GM23338 (cell line): ENCODE measurements at regions not wholly inside any gene's neighbourhood (a gene's known extent, or its start where the extent isn't known, plus 50 kb on each side); places are given as distances from the start of the nearest gene placed in this dataset.

Experiments used
- ATAC-seq: fragments of 200-7000 bp; cut with Tn5 transposase; 3 replicates; pipeline ENCODE4 v1.9.1; 2020
- DNase-seq: peaks from one replicate; pipeline ENCODE4 v3.0.0-alpha.2; 2015; ENCODE audit warnings: low spot score
- H2AFZ ChIP-seq: fragments of 200-600 bp; sonication (generic); 2 replicates; pipeline ENCODE4 v1.8.0; 2016; ENCODE audit warnings: antibody characterized with exemption, mild to moderate bottlenecking, moderate library complexity
- H3F3A ChIP-seq: fragments of 200-600 bp; sonication (generic); replicated peaks from 2 replicates; pipeline ENCODE4 v1.8.0; 2017; ENCODE audit warnings: antibody characterized with exemption, mixed run types, low read depth
- H3K27ac ChIP-seq: fragments of 200-600 bp; sonication (generic); 2 replicates; pipeline ENCODE4 v1.6.1; 2016; ENCODE audit warnings: low read depth
- H3K27me3 ChIP-seq: fragments of 200-600 bp; sonication (generic); 2 replicates; pipeline ENCODE4 v1.8.0; 2016; ENCODE audit warnings: mild to moderate bottlenecking, mixed run types, moderate library complexity; ENCODE audit not compliant: insufficient read depth
- H3K36me3 ChIP-seq: fragments of 200-600 bp; sonication (generic); 2 replicates; pipeline ENCODE4 v1.8.0; 2016; ENCODE audit warnings: mild to moderate bottlenecking; ENCODE audit not compliant: insufficient read depth
- H3K4me1 ChIP-seq: fragments of 200-600 bp; sonication (generic); 2 replicates; pipeline ENCODE4 v1.8.0; 2016; ENCODE audit warnings: mild to moderate bottlenecking, moderate library complexity; ENCODE audit not compliant: insufficient read depth
- H3K4me2 ChIP-seq: fragments of 200-600 bp; sonication (generic); 2 replicates; pipeline ENCODE4 v1.7.1; 2017; ENCODE audit warnings: mixed run types
- H3K4me3 ChIP-seq: fragments of 200-600 bp; sonication (generic); 2 replicates; pipeline ENCODE4 v1.6.1; 2016; ENCODE audit warnings: mixed run types
- H3K79me2 ChIP-seq: fragments of 200-600 bp; sonication (generic); replicated peaks from 2 replicates; pipeline ENCODE4 v1.8.0; 2017; ENCODE audit warnings: mild to moderate bottlenecking; ENCODE audit not compliant: insufficient read depth
- H3K9me2 ChIP-seq: fragments of 200-600 bp; sonication (generic); 2 replicates; pipeline ENCODE4 v1.8.0; 2017; ENCODE audit not compliant: insufficient read depth
- H4K20me1 ChIP-seq: fragments of 200-600 bp; sonication (generic); replicated peaks from 2 replicates; pipeline ENCODE4 v1.8.0; 2017; ENCODE audit warnings: mild to moderate bottlenecking; ENCODE audit not compliant: insufficient read depth
- H3K27ac Mint-ChIP-seq: 2 replicates; pipeline ENCODE4 v1.8.0; 2020; ENCODE audit warnings: inconsistent platforms, mild to moderate bottlenecking, moderate library complexity, mixed read lengths
- H3K27me3 Mint-ChIP-seq: 3 replicates; pipeline ENCODE4 v1.8.0; 2022; ENCODE audit warnings: low read depth, mild to moderate bottlenecking, moderate library complexity, mixed read lengths, inconsistent platforms; ENCODE audit not compliant: insufficient read depth, poor library complexity
- H3K36me3 Mint-ChIP-seq: 3 replicates; pipeline ENCODE4 v1.8.0; 2021; ENCODE audit warnings: low read depth, mild to moderate bottlenecking, inconsistent platforms, moderate library complexity, mixed read lengths
- H3K4me1 Mint-ChIP-seq: 3 replicates; pipeline ENCODE4 v1.8.0; 2020; ENCODE audit warnings: mild to moderate bottlenecking, inconsistent platforms, mixed read lengths
- H3K4me3 Mint-ChIP-seq: 3 replicates; pipeline ENCODE4 v1.8.0; 2021; ENCODE audit warnings: moderate library complexity, mild to moderate bottlenecking, inconsistent platforms, mixed read lengths
- H3K9me3 Mint-ChIP-seq: 3 replicates; pipeline ENCODE4 v1.8.0; 2020; ENCODE audit warnings: moderate library complexity, mild to moderate bottlenecking, inconsistent platforms, mixed read lengths
- JUNB ChIP-seq: IDR thresholded peaks from one replicate; pipeline ENCODE4 v1.6.1; 2016; ENCODE audit warnings: antibody characterized with exemption; ENCODE audit not compliant: unreplicated experiment
- POLR2AphosphoS5 ChIP-seq: IDR thresholded peaks from 2 replicates; pipeline ENCODE4 v1.6.1; 2016; ENCODE audit warnings: antibody characterized with exemption, low read depth
- ZNF114 ChIP-seq: fragments of 250-450 bp; sonication (Bioruptor Pico); IDR thresholded peaks from 2 replicates; pipeline ENCODE4 v1.5.0; 2020; ENCODE audit warnings: mild to moderate bottlenecking, moderate library complexity
- TF ChIP-seq, protein P1 (sequence below): fragments of 250-450 bp; sonication (Bioruptor Pico); IDR thresholded peaks from 2 replicates; pipeline ENCODE4 v1.5.0; 2020; ENCODE audit warnings: mild to moderate bottlenecking, moderate library complexity
- TF ChIP-seq, protein P2 (sequence below): IDR thresholded peaks from one replicate; pipeline ENCODE4 v1.6.1; 2018; ENCODE audit warnings: antibody characterized with exemption; ENCODE audit not compliant: unreplicated experiment
- TF ChIP-seq, protein P3 (sequence below), 2 experiments: fragments of 200-600 bp in 1 of 2; sonication (generic) in 1 of 2; conservative IDR thresholded peaks; 2 replicates each; pipeline versions ENCODE4 v1.5.1 to v1.6.1; 2016 to 2017; ENCODE audit warnings: antibody characterized with exemption in 2 of 2, low read depth in 2 of 2, mild to moderate bottlenecking in 2 of 2, moderate library complexity in 1 of 2
- TF ChIP-seq, protein P4 (sequence below): IDR thresholded peaks from 2 replicates; pipeline ENCODE4 v1.6.1; 2016; ENCODE audit warnings: antibody characterized with exemption

DNA sequence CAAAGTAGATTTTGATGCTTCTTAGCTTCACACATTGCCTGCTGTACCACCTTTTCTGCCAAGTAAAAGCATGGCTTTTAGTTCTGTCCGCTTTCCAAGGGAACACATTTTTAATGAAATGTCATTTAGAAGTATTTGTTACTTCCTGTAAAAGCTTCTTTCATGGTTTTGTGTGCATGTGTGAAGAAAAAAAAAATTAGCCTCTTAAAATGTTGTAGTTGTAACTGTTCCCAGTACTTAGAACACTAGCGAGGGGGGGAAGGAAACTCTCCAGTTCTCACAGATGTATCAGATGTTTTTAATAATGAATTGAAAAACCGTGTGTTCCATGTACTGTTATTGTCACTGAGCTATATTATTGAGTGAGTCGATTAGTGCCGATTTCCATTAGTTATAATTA, 568.3 kb upstream of the ADGRL2 start:
- Histone ChIP-seq H3K79me2 (no peaks in the 10 kb centered on the region), H3K4me3 (no peak overlapping the region), H3K4me1 (peaks cover 36% of the 10 kb centered on the region), H3K9me2 (no peaks in the 10 kb centered on the region), H3K27ac (no peak overlapping the region), H3K36me3 (no peaks in the 10 kb centered on the region), H3F3A (no peaks in the 10 kb centered on the region; the same call in 1 of the 2 replicates), H2AFZ (no peak overlapping the region), H3K4me2 (no peak overlapping the region), H4K20me1 (no peaks in the 10 kb centered on the region), H3K27me3 (no peaks in the 10 kb centered on the region)
- ATAC-seq, result no peak
- Mint-ChIP-seq H3K36me3 (no peaks in the 10 kb centered on the region), H3K9me3 (no peaks in the 10 kb centered on the region), H3K27ac (no peak overlapping the region; the same call in 1 of the 2 replicates), H3K4me3 (no peak overlapping the region), H3K27me3 (no peaks in the 10 kb centered on the region), H3K4me1 (peaks cover 29% of the 10 kb centered on the region)
- TF ChIP-seq, protein P1, sequence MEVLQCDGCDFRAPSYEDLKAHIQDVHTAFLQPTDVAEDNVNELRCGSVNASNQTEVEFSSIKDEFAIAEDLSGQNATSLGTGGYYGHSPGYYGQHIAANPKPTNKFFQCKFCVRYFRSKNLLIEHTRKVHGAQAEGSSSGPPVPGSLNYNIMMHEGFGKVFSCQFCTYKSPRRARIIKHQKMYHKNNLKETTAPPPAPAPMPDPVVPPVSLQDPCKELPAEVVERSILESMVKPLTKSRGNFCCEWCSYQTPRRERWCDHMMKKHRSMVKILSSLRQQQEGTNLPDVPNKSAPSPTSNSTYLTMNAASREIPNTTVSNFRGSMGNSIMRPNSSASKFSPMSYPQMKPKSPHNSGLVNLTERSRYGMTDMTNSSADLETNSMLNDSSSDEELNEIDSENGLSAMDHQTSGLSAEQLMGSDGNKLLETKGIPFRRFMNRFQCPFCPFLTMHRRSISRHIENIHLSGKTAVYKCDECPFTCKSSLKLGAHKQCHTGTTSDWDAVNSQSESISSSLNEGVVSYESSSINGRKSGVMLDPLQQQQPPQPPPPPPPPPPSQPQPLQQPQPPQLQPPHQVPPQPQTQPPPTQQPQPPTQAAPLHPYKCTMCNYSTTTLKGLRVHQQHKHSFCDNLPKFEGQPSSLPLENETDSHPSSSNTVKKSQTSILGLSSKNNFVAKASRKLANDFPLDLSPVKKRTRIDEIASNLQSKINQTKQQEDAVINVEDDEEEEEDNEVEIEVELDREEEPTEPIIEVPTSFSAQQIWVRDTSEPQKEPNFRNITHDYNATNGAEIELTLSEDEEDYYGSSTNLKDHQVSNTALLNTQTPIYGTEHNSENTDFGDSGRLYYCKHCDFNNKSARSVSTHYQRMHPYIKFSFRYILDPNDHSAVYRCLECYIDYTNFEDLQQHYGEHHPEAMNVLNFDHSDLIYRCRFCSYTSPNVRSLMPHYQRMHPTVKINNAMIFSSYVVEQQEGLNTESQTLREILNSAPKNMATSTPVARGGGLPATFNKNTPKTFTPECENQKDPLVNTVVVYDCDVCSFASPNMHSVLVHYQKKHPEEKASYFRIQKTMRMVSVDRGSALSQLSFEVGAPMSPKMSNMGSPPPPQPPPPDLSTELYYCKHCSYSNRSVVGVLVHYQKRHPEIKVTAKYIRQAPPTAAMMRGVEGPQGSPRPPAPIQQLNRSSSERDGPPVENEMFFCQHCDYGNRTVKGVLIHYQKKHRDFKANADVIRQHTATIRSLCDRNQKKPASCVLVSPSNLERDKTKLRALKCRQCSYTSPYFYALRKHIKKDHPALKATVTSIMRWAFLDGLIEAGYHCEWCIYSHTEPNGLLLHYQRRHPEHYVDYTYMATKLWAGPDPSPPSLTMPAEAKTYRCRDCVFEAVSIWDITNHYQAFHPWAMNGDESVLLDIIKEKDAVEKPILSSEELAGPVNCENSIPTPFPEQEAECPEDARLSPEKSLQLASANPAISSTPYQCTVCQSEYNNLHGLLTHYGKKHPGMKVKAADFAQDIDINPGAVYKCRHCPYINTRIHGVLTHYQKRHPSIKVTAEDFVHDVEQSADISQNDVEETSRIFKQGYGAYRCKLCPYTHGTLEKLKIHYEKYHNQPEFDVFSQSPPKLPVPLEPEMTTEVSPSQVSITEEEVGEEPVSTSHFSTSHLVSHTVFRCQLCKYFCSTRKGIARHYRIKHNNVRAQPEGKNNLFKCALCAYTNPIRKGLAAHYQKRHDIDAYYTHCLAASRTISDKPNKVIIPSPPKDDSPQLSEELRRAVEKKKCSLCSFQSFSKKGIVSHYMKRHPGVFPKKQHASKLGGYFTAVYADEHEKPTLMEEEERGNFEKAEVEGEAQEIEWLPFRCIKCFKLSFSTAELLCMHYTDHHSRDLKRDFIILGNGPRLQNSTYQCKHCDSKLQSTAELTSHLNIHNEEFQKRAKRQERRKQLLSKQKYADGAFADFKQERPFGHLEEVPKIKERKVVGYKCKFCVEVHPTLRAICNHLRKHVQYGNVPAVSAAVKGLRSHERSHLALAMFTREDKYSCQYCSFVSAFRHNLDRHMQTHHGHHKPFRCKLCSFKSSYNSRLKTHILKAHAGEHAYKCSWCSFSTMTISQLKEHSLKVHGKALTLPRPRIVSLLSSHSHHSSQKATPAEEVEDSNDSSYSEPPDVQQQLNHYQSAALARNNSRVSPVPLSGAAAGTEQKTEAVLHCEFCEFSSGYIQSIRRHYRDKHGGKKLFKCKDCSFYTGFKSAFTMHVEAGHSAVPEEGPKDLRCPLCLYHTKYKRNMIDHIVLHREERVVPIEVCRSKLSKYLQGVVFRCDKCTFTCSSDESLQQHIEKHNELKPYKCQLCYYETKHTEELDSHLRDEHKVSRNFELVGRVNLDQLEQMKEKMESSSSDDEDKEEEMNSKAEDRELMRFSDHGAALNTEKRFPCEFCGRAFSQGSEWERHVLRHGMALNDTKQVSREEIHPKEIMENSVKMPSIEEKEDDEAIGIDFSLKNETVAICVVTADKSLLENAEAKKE (CRISPR knock-in tag), result no peak
- TF ChIP-seq, protein P2, sequence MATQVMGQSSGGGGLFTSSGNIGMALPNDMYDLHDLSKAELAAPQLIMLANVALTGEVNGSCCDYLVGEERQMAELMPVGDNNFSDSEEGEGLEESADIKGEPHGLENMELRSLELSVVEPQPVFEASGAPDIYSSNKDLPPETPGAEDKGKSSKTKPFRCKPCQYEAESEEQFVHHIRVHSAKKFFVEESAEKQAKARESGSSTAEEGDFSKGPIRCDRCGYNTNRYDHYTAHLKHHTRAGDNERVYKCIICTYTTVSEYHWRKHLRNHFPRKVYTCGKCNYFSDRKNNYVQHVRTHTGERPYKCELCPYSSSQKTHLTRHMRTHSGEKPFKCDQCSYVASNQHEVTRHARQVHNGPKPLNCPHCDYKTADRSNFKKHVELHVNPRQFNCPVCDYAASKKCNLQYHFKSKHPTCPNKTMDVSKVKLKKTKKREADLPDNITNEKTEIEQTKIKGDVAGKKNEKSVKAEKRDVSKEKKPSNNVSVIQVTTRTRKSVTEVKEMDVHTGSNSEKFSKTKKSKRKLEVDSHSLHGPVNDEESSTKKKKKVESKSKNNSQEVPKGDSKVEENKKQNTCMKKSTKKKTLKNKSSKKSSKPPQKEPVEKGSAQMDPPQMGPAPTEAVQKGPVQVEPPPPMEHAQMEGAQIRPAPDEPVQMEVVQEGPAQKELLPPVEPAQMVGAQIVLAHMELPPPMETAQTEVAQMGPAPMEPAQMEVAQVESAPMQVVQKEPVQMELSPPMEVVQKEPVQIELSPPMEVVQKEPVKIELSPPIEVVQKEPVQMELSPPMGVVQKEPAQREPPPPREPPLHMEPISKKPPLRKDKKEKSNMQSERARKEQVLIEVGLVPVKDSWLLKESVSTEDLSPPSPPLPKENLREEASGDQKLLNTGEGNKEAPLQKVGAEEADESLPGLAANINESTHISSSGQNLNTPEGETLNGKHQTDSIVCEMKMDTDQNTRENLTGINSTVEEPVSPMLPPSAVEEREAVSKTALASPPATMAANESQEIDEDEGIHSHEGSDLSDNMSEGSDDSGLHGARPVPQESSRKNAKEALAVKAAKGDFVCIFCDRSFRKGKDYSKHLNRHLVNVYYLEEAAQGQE, result no peak
- TF ChIP-seq, protein P3, sequence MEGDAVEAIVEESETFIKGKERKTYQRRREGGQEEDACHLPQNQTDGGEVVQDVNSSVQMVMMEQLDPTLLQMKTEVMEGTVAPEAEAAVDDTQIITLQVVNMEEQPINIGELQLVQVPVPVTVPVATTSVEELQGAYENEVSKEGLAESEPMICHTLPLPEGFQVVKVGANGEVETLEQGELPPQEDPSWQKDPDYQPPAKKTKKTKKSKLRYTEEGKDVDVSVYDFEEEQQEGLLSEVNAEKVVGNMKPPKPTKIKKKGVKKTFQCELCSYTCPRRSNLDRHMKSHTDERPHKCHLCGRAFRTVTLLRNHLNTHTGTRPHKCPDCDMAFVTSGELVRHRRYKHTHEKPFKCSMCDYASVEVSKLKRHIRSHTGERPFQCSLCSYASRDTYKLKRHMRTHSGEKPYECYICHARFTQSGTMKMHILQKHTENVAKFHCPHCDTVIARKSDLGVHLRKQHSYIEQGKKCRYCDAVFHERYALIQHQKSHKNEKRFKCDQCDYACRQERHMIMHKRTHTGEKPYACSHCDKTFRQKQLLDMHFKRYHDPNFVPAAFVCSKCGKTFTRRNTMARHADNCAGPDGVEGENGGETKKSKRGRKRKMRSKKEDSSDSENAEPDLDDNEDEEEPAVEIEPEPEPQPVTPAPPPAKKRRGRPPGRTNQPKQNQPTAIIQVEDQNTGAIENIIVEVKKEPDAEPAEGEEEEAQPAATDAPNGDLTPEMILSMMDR (conservative IDR thresholded peaks at IDR 0.05; ENCODE audit: low read depth in 2 of 2), result no peak
- TF ChIP-seq POLR2AphosphoS5 (no peak), ZNF114 (no peak), JUNB (no peak)
- TF ChIP-seq, protein P4, sequence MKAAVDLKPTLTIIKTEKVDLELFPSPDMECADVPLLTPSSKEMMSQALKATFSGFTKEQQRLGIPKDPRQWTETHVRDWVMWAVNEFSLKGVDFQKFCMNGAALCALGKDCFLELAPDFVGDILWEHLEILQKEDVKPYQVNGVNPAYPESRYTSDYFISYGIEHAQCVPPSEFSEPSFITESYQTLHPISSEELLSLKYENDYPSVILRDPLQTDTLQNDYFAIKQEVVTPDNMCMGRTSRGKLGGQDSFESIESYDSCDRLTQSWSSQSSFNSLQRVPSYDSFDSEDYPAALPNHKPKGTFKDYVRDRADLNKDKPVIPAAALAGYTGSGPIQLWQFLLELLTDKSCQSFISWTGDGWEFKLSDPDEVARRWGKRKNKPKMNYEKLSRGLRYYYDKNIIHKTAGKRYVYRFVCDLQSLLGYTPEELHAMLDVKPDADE, result no peak
- DNase-seq, result no peak
